GM10248 (cell line): ENCODE measurements at regions not wholly inside any gene's neighbourhood (a gene's known extent, or its start where the extent isn't known, plus 50 kb on each side); places are given as distances from the start of the nearest gene placed in this dataset.

Experiments used
- CTCF ChIA-PET: fragments of 300-600 bp; sonication (Branson Sonifier 250); formaldehyde crosslinking; extraction: SDS; loops from one replicate; lab custom pipeline; 2021; ENCODE audit warnings: antibody characterized with exemption; lab: Yijun Ruan, JAX
- POLR2A ChIA-PET: fragments of 350-650 bp; sonication (Branson Sonifier 250); formaldehyde crosslinking; extraction: SDS; loops from one replicate; lab custom pipeline; 2020; ENCODE audit warnings: antibody characterized with exemption; lab: Yijun Ruan, JAX
- DNase-seq: peaks from one replicate; pipeline ENCODE4 v3.0.0; 2012; ENCODE audit errors: extremely low spot score
- CTCF ChIP-seq: IDR thresholded peaks from 2 replicates; pipeline ENCODE4 v1.5.1; 2012; ENCODE audit warnings: mild to moderate bottlenecking, low read depth; ENCODE audit errors: extremely low read depth, missing control alignments, control extremely low read depth

- POLR2A ChIA-PET = no interaction called here
- DNase-seq = no peak
- CTCF ChIA-PET = interaction anchor here (1.5 to 2.6 kb wide), 3 partner anchors 9 to 14 kb away, joined by 4 to 10 read pairs (median 6); no protein-coding TSS in a partner anchor
- no peak for TF ChIP-seq CTCF
These were observed 149.1 kb downstream of the FBXO8 start for GRCh38 chr4:174134361-174134760.

- DNase-seq = no peak
- ChIA-PET POLR2A (no interaction called here), CTCF (interaction anchor here (1.5 to 2.6 kb wide), 3 partner anchors 10 to 13 kb away, joined by 4 to 10 read pairs (median 6); no protein-coding TSS in a partner anchor)
- TF ChIP-seq CTCF = no peak
These were observed 149.9 kb downstream of the FBXO8 start for GRCh38 chr4:174133551-174133950.

GRCh38 chr4:174131901-174132300 is 151.6 kb downstream of the FBXO8 start:
- no peak for DNase-seq
- CTCF ChIA-PET = interaction anchor here (2.6 kb wide), 1 partner anchor 12 kb away, joined by 10 read pairs; no protein-coding TSS in a partner anchor
- POLR2A ChIA-PET = no interaction called here
- TF ChIP-seq CTCF = no peak

- ChIA-PET POLR2A (no interaction called here), CTCF (interaction anchor here (1.0 to 2.7 kb wide), 3 partner anchors 9 to 617 kb away, joined by 3 to 12 read pairs (median 6); no protein-coding TSS in a partner anchor)
These were observed 160.8 kb downstream of the FBXO8 start for GRCh38 chr4:174122705-174123104.

GRCh38 chr4:174120446-174121295 is 162.8 kb downstream of the FBXO8 start:
- peak; percentile 52 for TF ChIP-seq CTCF
- POLR2A ChIA-PET = no interaction called here
- peak; percentile 34 for DNase-seq
- CTCF ChIA-PET = interaction anchor here (0.8 to 2.1 kb wide), 8 partner anchors 11 to 700 kb away, joined by 3 to 19 read pairs (median 4); no protein-coding TSS in a partner anchor

More at GRCh38 chr4:174122705-174123104, 160.8 kb downstream of the FBXO8 start:
- DNase-seq = no peak
- no peak for TF ChIP-seq CTCF

- no peak for TF ChIP-seq CTCF
- no peak for DNase-seq
- POLR2A ChIA-PET = no interaction called here
- CTCF ChIA-PET = interaction anchor here (0.8 to 2.1 kb wide), 8 partner anchors 10 to 699 kb away, joined by 3 to 19 read pairs (median 3); no protein-coding TSS in a partner anchor
These were observed 163.6 kb downstream of the FBXO8 start for GRCh38 chr4:174119830-174120229.
